ENCODE measurements at regions not wholly inside any gene's neighbourhood (a gene's known extent, or its start where the extent isn't known, plus 50 kb on each side); places are given as distances from the start of the nearest gene placed in this dataset.

- no peak for DNase-seq
These were observed 2067.3 kb upstream of the AGA start for GRCh38 chr4:179509489-179509888.

DNA sequence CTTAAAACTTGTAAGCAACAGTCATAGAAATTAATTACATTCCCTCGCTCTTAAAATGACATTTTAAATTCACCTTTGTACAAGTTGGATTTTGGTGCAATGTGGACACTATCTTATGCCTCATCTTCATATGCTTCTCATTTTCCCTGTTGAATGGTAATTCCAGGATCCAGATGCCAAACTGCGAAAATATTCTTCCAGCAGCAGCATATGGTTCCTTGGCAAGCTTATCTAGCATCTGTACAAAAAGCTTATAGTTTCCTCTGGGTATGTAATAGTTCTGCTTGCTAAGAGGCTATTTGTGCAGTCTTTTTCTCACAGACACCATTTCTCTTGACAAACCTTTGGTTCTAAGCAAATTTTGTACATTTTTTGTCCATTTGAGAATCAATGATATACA, 2079.7 kb upstream of the AGA start:
- no peak for DNase-seq

DNA sequence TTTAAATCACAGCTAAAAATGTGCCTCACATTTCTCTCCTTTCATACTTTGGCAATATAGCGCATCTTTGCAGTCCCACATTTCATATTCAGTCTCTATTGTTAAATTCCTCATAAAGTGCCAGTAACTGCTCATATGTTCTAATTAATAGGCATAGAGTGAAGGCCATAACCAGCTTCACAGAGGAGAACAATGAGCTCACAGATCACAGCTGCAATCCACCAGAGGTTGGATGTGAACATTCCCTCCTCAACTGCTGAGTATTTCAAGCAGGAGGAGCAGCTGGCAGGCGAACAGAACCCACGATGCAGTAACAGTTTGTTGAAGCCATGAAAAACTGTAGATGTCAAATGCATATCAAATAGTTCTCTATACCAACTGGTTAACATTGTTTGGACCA, 2088.7 kb upstream of the AGA start:
- no peak for DNase-seq

- DNase-seq: no peak
These were observed 2094.5 kb upstream of the AGA start for GRCh38 chr4:179536694-179537093.

DNA sequence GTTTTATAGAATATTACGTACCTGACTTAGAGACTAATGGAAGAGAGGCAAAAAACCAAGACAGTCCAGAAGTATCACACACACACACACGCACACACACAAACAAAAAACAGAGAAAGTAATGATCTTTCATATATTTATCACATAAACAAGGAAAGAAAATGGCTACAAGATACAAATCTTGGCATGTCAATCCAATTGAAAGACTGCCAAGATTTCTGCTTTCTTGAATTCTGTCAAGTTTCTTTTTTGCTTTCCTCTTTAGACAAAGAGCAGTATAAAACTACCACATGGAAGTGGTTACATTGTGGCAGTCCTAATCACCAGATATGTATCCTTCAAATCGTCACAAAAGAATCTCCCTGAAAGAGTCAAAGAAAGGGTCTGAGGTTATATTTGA, 2097.4 kb upstream of the AGA start:
- no peak for DNase-seq

GRCh38 chr4:179543771-179544170, 2101.5 kb upstream of the AGA start:
- no peak for DNase-seq

DNA sequence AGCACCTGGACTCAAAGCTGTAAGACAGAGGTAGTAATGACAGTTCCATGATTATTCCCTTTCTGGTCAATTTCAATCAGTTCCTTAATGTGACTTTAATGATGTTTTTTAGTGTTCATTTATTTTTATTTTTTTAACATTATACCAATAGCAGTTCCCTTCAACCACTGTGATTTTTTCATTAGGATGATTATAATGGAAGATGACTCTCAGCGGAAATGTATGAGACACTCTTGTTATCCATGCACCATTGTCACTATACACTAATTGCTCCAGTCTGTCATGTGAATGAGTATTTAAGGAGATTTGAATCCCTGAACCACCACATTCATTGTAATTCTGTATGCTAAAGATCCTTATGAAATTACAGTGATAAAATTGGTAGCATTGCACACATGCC, 2102.3 kb upstream of the AGA start:
- DNase-seq: no peak

- DNase-seq: no peak
These were observed 2109.9 kb upstream of the AGA start for GRCh38 chr4:179552131-179552530.

GRCh38 chr4:179563741-179564140, 2121.5 kb upstream of the AGA start:
- no peak for DNase-seq

GRCh38 chr4:179569549-179569948, 2127.3 kb upstream of the AGA start:
- no peak for DNase-seq

GRCh38 chr4:179582164-179582905, 2140.1 kb upstream of the AGA start:
- no peak for DNase-seq

DNA sequence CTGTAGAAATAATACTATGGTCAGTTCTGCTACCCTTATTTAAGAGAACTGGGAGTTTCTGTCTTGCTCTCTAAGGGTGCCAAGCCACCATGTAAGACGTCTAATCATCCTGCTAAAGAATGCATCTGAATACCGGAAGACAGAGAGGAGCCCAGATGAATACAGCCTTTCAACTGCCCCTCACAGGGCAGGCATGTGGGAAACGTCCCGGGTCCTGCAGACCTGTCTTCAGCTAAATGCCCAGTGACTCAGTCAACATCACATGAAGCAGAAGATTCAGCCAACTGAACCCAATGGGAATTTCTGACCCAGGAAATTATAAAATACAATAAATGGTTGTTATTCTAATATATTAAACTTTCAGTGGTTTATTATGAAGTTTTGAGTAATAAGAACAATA, 2141.0 kb upstream of the AGA start:
- no peak for DNase-seq

- DNase-seq: no peak
These were observed 2141.9 kb upstream of the AGA start for GRCh38 chr4:179584101-179584500.

- DNase-seq: no peak
These were observed 2143.5 kb upstream of the AGA start for GRCh38 chr4:179585761-179586160.

DNA sequence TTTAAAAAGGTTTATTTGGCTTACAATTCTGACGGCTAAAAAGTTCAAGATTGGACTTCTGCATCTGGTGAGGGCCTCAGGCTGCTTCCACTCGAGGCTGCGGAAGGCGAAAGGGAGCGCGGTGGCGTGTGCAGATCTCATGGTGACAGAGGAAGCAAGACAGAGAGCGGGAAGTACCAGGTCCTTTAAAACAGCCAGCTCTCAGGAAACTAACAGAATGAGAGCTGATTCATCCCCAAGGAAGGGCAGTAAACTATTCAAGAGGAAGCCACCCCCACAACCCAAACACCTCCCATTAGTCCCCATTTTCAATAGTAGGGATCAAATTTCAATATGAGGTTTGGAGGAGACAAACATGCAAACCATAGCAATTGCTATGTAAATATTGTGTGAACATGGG, 2144.2 kb upstream of the AGA start:
- no peak for DNase-seq

- no peak for DNase-seq
These were observed 2153.6 kb upstream of the AGA start for GRCh38 chr4:179595671-179596410.

DNA sequence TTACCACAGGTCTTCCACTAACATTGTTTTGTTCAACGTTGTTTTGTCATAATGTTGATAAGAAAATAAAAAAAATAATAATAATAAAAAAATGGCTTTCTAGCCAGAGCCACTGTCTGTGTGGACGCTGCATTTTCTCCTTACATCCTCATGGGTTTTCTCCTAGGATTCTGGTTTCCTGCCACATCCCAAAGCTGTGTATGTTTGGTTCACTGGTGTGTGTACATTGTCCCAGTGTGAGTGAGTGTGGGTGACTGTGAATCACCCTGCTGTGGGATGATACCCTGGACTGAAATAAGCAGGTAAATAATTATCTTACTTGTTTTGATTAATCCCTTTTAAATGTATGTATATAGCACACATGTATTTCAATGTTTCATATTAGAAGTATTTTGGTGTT, 2154.4 kb upstream of the AGA start:
- DNase-seq: no peak

GRCh38 chr4:179597301-179597700, 2155.1 kb upstream of the AGA start:
- DNase-seq: no peak

DNA sequence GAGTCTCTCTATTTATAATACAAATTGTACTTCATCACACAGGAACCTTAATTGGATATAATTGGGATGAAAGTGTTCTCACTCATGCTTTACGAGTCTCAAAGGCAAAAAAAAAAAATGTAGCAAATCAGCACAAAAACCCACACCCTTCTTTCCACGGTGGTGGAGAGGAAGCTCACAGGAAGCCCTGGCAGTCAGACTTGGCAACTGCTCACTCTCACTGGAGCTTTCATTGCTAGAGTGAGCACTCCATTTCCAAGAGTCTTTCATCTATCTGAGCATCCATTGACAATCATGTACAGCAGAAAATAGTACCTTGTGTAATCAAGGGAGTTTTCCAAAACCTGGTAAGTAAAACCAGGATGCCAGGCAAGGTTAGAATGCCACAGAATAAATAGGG, 2159.4 kb upstream of the AGA start:
- DNase-seq: no peak

DNA sequence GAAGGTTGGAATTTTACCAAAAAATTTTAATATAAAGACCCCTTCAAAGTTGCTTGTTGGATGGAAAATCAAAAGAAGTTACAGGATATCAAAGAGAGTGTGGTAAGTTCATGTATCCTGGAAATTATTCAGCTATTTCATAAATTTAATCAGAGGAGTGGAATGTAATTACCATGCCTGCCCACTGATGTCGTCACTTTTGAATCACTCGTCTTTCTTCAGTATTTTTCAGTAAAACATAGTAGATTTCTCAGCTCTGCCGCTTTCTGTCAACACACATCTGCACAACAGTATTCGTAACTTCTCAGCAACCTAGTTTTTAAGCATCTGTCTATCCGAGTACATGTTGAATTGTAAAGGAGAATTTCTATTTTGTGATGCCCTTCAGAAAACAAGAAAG, 2163.0 kb upstream of the AGA start:
- no peak for DNase-seq

DNA sequence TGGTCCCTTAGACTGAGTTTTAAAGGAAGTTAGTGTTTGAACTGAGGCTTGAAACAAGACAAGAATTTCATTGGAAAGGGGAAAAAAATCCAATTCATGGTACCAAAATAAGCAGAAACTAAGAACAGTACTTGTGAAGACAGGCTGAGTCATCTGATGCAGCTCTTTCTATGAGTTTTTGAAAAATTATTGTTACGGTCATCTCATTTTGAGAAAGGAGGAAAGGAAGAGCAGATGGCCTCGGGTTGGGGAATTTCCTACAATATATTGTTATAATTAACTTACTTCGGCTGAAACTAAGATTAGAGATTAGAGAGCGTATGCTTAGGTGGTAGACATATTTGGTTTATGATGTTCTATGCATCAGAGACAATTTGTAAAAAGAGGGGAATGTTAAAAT, 2164.8 kb upstream of the AGA start:
- no peak for DNase-seq

GRCh38 chr4:179615704-179616103, 2173.5 kb upstream of the AGA start:
- no peak for DNase-seq

GRCh38 chr4:179618966-179619365, 2176.7 kb upstream of the AGA start:
- no peak for DNase-seq

GRCh38 chr4:179624768-179625181, 2182.5 kb upstream of the AGA start:
- no peak for DNase-seq

GRCh38 chr4:179625406-179625805, 2183.2 kb upstream of the AGA start:
- DNase-seq: no peak

Measured in DMS79 (cell line).